GM19238 (cell line): ENCODE measurements at regions not wholly inside any gene's neighbourhood (a gene's known extent, or its start where the extent isn't known, plus 50 kb on each side); places are given as distances from the start of the nearest gene placed in this dataset.
"Not testable (repeated sequence)": the region's sequence is repeated elsewhere in the genome, so short reads cannot be mapped to it uniquely, and the experiment has no call there.

ENCODE experiments used
- DNase-seq: peaks from one replicate; pipeline ENCODE4 v3.0.0; 2011; ENCODE audit warnings: low spot score; ENCODE audit not compliant: insufficient read length

DNA sequence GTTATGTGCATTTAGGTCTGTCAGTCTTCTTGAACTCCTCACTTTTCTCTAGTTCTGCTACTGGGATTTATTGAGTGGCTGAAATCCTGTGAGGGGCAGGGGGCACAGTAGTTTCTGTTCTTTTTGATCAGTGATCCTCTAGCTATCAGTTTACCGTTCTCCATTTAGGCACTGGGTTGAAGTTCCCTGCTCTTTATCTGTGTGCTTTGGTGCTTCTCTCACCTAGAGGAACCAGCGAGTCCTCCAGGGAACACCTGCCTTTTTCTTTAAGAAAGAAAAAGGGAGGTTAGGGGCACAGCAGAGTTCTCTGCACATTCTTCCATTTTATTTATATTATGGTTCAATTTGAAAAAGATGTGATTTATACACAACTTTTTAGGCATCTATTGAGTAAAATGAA, 503.0 kb upstream of the AGA start:
- no peak for DNase-seq

DNA sequence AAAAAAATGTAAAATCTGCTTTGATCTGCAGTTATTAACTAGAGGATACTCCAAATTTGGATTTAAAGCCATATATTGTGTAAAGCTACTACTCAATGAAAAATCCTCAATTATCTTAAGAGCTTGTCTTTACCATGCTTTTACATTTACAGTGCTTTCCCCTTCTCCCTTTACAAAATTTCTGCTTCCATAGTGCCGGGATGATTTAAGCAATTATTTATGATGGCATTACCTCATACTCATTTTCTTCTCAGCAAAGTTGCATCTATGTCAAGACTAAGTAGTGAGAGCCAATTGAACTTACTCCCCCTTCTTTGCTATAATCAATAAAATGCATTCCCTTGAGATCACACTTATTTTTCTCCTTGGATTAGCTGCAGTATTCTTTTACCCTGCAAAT, 505.4 kb upstream of the AGA start:
- no peak for DNase-seq

DNA sequence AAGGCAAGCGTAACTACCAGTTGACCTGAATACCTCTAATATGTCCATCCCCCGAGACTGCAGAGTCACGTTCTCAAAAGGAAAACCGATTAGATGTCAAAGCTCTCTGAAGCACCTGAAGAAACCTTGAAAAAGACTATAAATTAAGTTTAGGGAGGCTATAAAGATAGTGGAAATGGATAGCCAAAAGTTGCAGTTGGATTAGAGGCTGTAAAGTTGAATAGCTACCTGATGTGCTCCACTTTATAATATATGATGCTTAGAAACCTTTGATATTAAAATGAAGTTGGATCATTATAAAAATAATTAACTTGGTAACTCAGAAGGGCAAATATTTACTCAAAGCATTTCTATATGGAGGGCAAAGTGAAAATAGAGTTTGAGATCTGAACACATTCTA, 506.6 kb upstream of the AGA start:
- DNase-seq: no peak

DNA sequence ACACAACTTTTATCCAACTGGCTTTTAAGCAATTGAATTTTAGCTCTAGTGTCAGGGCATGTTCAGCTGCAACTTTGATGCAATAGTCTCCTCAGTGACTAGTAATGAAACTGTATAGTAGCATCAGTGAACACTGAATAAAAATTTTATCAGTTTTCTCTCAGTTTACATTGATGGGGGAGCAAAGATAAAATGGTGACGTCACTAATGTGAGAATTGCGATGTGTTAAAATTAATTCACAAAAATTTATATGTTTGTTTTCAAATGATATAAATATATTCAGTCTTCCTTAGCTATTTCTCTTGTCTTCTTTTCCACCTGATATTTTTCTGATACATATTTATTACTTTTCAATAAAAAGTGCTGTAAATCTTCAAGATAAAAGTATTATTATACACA, 508.8 kb upstream of the AGA start:
- DNase-seq: no peak

DNA sequence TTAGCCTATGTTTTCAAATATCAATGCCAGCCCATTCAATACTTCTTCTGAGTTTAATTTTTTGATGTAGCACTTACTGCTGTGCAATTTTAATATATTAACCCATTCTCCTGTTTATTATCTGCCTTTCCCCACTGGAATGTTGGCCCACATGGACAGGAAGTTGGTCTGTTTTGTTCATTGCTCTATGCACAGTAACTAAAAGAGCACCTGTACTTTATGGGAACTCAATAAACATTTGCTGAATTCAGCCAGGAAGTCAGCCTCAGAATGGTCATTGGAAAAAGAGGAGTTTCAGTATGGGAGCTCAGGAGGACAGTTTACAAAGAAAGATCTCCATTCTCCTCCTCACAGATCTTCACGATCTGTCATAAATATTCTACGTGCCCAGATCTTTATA, 510.5 kb upstream of the AGA start:
- DNase-seq: no peak

DNA sequence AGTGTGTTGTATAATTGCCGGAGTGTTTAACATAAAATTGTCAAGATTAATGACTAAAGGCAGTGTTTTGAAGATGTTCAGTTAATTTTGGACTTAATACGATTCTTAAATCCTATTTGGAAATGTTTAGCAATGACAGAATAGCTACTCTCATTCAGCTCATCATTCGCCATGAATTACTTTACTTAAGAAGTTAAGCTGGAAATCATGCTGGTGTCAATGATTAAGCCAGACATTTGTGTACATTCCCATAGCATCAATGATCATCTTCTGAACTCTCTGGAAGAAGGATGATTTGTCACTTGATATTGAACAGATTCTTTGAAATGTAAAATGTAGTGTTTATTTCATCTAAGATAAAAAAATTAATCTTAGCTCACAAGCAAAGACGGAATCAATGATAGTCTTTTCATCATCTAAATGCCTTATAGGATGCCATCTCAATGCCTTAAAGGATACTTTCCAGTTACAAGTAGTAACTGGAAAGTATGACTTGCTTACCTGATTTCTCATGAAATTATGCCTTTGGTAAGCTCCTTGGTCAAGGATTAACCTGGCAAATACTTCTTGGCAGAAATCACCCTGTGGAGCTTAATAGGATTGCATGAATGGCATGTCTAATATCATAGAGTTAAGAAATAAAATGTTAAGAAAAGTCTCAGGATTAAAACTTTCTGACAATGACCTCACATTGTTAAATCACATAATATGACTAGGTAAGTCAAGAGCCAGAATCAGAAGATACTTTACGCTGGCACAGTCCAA, 515.5 kb upstream of the AGA start:
- DNase-seq: no peak

DNA sequence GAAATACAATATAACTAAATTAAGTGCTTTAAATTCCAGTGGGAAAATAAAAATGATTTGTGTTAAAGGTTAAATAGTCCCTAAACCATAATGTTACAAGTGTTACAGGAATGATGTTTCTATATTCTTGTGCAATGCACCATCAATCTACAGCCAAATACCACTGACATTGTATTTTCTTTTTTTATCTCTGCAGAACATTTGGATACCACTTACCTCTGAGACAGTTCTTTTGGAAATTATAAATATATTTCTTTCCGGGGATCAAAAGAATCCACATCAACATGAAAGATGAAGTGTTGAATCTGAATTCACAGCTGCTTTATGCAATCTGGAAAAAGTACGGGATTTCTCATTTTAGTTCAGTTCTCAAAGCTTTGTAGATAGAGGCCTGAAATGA, 518.3 kb upstream of the AGA start:
- DNase-seq: no peak

DNA sequence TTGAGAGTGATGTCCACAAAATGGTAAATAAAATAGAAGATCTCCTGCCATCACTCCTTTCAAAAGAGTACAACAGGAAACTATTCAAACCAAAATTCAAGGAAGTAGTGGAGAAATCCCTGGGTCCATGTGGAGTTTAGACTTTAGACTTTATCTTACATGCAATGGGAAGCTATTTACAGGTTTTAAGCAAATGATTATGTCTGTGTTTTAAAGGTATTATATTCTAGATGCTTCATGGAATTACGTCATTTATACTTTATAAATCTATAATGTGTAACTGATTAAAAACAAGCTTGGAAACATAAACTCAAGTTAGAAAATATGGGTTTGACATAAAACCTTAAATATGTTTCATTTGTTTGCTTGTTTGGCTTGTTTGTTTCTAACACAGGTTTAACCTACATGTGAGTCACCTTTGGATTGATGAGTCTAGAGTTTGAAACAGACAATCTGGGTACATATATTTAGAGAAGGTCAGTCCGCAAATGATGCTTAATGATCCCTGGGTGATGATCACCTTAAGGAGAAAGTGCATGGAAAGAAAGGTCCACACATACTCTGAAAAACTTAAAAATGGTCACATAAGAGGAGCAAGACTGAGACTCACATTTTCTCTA, 519.6 kb upstream of the AGA start:
- DNase-seq: no peak

DNA sequence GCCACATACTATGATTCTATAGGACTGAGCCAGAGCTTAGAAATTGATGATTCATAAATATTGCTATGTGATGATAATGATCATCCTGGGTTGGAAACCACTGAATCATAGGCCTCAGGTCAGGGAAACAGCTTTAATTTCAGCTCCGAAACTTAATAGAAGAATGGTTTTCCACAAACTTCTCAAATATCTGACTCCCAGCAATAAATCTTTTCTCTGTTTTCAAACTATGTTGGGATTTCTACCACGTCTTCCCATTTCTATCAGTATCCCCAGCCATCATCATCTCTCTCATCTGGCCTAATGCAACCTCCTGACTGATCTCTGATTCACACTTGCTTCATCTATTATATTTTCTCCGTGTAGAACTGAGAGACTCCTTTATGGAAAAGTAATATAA, 521.8 kb upstream of the AGA start:
- no peak for DNase-seq

DNA sequence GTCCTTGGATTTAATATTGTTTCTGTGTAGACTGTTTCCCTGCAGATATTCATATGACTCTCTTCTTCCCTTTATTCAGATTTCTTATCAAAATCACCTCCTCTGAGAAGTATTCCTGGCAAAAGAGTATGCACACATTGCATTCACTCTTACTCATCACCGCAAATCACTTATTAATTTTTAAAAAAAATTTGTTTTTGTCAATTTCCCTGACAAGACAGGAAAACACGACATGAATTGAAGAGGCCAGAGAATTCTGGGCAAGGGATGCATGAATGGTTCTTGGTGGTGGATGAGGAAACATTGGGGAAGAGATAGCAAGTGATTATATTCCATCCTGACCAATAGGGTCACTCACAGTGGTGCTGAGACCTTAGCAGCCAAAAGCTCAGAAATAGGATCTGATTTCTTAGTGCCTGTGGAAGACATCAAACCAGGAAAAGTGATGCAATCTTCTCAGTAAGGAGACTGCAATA, 522.5 kb upstream of the AGA start:
- no peak for DNase-seq

DNA sequence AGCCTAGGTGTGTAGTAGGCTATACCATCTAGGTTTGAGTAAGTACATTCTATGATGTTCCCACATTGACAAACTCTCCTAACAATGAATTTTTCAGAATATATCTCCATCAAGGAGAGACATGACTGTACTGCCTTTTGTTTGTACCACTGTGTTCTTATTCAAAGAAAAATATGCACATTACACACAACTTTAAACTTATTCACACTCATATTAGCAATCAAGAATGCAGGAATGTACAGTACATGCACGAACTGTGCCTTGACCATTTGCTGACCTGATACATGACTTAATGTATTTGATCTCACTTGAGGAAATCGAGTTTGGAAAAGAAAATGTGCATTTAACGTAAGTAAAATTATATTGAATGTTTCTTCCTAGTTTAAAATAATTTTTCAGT, 525.1 kb upstream of the AGA start:
- no peak for DNase-seq

DNA sequence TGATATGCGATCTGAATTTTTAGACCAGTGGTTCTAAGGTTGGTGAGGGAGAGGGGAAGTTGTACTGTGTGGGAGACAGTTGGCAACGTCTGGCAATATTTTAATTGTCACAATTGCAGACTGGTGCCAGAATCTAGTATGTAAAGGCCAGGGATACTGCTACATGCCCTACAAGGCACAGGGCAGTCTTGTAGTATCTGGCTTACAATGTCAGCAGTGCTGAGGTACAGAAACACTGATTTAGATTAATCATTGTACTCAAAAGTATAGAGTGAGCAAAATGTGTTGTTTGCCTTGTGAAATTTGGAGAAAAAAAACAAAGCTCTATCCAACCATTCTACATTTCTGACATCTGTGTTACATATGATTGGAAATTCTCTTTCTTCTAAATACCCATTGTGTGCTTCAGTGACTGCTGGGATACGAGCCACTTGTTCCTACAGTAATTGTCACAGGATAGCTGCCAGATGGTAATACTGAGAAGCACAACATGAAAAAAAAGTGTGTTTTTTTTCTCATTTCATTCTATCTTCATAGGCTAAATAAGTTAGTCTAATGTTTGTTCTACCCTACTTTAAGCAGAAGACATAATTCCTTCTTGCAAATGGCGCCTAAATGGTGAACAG, 526.7 kb upstream of the AGA start:
- no peak for DNase-seq

DNA sequence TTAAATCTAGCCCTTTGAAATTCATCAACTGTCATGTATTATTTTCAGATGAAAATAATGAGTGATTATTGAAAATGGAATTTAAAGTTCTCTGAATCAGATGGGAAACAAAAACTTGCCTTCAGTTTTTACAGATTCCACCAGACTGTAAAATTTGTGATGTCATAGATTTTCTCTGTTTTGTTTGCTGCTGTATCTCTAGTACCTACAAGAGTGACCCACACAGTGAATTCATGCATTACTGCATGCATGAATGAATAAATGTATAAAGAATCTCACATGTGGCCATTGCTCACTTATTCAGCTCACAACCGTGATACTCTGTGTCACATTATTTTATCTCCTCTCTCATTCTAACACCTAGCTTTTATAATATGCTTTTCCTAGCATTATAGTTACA, 532.2 kb upstream of the AGA start:
- no peak for DNase-seq

DNA sequence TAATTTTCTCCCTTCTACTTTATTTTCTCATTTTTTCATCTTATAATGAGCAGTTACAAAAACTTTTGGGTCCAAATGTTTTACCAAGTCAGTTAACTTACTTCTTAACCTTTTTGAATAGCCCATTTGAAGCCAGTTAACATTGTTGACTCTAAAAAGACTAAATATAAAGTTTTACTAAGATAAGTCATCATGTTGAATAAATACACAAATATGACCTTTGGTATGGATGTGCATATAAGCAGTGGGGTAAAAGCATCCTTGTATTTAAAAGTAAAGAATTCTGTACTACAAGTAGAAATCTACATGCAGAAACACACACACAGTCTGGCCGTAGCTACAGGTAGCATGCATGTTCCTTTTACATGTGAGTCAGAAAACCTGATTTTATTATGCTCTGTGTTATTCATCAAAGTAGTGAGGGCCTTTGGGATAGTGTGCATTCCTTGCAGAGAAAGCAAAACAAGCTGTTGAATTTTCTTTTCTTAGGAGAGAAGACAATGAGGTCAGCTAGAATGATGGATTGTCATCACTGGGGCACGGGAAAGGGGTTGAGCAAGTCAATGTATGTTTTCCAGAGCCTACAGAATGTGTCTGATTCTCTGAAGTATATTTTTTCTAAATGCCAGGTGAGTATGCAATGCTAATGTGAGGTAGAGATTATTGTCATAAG, 533.2 kb upstream of the AGA start:
- DNase-seq: no peak

DNA sequence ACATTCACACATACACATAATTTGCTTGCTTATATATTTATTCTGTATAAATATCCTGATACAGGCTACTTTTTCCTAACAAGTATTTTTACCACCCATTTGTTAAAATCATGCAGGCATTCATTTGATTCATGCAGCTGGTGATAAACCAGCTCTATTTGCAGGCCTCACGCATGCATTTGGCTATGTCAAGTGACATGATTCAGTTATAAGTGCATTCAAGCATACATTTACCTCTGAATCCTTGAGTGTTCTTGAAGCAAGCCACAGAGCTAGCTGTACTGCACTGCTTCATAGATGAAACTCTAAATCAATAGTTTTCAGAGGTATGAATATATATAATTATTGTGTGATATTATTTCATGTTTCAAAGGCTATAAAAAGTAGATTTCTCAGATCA, 544.0 kb upstream of the AGA start:
- no peak for DNase-seq

DNA sequence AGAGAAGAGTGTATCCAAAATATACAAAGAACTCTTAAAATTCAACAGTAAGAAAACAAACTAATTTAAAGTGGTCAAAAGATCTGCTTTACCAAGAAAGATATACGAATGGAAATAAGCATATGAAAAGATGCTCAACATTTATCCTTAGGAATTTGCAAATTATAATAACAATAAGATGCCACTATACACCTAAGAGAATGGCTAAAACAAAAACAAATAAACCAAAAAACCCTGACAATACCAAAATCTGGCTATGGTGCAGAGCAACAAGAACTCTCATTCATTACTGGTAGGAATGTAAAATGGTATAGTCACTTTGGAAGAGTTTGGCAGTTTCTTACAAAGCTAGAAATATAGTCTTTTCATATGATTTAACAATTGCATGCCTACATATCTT, 545.7 kb upstream of the AGA start:
- DNase-seq: no peak

DNA sequence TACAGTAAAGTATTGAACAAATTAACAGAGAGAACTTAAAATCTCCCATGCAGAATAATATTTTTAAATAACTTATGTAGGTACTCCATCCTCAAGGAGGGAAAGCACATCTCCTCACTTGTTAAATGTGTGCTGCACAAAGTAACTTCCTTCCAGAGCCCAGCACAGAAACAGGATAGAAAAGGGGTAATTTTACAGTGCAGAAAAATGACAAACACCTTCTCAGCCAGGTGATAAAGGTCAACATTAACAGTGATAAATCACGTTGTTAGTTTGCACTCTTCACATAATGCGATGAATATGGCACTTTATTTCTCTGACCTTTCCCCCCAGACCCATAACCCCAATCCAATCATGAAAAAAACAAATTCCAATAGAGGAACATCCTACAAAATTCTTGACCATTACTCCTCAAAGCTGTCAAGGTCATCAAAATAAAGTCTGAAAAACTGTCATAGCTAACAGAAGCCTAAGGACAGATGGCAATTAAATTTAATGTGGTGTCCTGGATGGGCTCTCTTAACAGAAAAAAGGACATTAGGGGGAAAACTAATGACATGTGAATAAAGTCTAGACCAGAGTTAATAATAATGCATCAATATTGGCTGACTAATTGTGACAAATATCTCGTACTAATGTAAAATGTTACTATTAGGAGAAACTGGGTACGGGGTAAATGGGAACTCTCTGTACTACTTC, 547.4 kb upstream of the AGA start:
- DNase-seq: no peak

DNA sequence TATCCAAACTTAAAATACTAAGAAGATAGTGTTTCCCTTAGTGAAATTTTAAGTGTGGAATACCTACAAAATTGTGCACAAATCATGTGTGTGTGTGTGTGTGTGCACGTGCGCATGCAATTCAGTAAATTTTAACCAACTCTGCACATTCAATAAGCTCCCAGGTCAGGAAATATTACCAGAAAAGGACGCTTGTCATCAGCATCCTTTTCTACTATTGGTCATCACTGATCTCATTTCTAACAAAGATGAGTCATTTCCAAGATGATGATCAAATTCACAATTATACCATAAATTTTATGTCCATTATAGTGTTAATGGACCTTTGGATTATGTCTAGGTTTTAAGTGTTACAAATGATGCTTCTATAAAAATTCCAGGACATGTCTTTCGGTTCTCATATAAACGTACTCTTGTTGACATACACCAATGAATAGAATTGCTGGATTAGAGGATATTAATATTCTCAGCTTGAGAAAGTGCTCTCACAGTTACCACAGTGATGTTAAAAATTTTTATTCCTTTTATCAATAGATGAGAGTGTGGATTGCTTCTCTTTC, 560.9 kb upstream of the AGA start:
- DNase-seq: no peak

DNA sequence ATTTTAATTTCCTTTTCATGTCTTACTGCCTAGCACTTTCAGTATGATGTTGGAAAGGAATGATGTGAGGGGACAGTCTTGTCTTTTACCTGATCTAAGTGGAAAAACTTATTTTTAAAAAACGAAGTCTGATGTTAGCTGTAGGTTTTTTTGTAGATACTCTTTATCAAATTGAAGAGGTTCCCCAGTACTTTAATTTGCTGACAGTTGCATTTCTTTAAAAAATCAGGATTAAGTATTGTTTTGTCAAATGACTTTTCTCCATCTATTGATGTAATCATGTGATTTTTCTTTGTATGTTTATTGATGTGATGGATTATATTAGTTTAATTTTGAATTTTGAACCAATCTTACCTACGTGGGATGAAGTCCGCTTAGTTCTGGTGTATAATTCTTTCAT, 568.4 kb upstream of the AGA start:
- DNase-seq: no peak

DNA sequence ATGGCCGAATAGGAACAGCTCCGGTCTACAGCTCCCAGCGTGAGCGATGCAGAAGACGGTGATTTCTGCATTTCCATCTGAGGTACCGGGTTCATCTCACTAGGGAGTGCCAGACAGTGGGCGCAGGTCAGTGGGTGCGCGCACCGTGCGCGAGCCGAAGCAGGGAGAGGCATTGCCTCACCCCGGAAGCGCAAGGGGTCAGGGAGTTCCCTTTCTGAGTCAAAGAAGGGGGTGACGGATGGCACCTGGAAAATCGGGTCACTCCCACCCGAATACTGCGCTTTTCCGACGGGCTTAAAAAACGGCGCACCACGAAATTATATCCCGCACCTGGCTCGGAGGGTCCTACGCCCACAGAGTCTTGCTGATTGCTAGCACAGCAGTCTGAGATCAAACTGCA, 572.8 kb upstream of the AGA start:
- DNase-seq: not testable (repeated sequence)

DNA sequence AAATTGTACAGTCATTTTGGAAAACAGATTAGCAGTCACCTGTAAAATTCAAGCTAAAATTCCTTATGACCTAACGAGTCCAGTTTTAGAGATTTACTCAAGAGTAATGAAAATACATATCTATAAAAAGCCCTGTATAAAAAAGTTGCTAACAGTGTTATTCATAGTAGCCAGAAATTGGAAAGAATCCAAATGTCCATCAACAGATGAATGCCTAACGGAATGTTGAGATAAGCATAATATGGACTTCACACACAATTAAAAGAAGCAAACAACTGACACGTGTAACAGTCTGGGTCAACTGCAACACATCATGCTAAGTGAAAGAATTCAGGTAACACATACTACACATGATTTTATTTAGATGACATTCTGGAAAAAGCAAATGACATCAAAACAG, 584.8 kb upstream of the AGA start:
- DNase-seq: no peak
